Right renal cortex interstitium (tissue), 3 donors: ENCODE measurements at regions not wholly inside any gene's neighbourhood (a gene's known extent, or its start where the extent isn't known, plus 50 kb on each side); places are given as distances from the start of the nearest gene placed in this dataset.
"Not testable (repeated sequence)": the region's sequence is repeated elsewhere in the genome, so short reads cannot be mapped to it uniquely, and the experiment has no call there.

ENCODE experiments used
- DNase-seq, 3 donors: peaks; one replicate each; pipeline ENCODE4 v3.0.0-alpha.2; 2013; ENCODE audit warnings: low read depth in 3 of 3, low spot score in 2 of 3

DNA sequence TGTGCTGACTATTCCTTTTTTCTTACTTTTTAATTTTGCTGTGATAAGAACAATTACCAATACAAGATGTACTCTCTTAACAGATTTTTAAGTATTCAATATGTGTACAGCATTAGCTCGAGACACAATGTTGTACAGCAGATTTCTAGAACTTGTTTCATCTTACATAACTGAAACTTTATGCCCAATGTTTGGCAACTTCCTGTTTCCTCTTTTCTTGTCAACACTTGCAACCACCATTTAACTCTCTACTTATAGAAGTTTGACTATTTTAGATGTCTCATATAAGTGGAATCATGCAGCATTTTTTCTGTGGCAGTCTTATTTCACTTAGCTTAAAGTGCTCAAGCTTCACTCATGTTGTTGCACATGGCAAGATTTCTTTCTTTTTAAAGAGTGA lies 1426.8 kb downstream of the SLITRK5 start:
- no peak for DNase-seq

DNA sequence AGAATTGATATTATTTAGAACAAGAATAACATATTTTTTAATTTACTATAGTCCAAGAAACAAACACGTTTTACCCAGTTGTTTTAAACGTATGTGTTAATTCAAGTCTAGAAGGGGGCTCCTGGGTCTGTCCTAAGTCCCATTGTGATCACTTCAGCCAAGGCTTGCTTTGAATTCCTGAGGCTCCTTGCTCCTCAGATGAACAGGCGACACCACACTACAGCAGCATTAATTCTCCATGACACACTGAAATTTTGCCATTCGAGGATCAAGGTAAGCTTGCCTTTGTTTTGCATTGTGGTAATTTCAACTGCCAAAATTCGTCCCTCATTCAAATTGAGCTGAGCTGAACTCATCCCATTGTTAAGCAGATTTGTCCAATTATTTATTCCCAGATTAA lies 1442.6 kb downstream of the SLITRK5 start:
- no peak for DNase-seq

DNA sequence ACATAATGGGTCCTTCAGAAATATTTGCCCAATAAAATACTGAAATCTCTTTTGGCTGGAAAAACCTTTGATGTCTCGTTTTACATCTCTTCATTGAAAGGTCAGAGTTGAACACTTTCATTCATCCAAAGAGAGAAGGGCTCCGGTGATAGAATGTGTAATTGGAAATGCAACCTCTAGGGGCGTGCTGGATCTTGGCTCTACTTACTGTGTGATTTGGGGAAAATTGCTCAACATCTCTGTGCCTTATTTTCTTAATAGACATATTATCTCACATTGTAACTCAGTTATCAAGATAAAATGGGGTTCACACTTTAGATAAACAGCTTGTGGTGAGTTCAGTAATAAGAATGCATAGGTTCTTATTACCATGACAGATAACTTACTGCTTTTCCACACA lies 1444.1 kb downstream of the SLITRK5 start:
- DNase-seq: no peak

DNA sequence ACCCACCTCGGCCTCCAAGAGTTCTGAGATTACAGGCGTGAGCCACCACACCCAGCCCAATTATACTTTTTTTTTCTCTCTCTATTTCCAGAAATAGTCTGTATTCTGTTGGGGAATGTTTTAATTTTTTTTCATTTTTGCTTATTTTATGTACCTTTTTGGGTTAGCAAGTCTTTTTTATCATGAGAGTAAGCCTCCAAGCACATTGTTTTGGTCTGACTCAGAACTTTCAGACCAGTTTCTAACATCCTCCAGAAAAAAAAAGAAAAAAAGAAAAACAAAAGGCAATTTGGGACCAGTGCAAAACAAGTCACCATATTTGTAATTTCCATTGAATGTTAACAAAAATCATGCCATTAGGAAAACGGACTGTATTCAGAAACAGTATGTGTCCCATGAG lies 1465.5 kb downstream of the SLITRK5 start:
- DNase-seq: no peak

DNA sequence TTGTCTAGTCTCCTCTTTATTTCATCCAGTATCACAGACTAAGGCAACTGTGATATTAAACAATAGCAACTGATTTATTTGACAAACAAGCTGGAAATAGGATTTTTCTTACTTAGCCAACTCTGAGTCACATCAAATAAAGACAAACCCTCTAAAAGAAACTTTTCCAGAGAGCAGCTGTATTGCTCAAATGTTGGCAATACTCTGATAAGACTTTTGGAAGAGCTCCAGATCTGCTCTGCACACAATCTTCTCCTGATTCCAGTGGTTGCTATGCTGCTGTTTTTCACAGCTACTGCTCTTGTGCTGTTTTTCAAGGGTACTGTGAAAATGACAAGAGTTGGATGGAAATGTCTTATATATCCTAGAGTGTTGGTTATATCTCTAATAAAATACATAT lies 1479.2 kb downstream of the SLITRK5 start:
- no peak for DNase-seq

DNA sequence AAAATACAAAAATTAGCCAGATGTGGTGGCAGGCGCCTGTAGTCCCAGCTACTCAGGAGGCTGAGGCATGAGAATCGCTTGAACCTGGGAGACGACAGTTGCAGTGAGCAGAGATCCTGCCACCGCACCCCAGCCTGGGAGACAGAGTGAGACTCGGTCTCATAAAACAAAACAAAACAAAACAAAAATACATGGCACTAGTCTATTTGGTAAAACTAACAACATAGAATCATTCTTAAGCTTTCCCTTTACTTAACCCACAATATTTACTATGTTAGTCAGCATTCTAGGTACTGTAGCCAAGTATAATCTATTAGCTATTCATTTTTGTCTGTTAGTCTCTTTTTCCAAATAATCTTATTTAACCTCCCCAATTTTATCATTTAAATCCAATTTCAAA lies 1482.8 kb downstream of the SLITRK5 start:
- DNase-seq: no peak

DNA sequence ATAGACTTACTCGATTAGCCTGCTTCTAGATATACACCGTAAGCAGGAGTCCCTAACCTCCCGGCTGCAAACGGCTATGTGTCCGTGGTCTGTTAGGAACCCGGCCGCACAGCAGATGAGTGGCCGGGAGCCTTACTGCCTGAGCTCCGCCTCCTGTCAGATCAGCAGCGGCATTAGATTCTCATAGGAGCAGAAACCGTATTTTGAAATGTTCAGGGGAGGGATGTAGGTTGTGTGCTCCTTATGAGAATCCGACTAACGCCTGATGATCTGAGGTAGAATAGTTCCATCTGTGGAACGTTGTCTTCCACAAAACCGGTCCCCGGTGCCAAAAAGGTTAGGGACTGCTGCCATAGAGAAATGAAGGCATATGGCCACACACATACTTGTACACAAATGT lies 1491.9 kb downstream of the SLITRK5 start:
- DNase-seq: no peak

DNA sequence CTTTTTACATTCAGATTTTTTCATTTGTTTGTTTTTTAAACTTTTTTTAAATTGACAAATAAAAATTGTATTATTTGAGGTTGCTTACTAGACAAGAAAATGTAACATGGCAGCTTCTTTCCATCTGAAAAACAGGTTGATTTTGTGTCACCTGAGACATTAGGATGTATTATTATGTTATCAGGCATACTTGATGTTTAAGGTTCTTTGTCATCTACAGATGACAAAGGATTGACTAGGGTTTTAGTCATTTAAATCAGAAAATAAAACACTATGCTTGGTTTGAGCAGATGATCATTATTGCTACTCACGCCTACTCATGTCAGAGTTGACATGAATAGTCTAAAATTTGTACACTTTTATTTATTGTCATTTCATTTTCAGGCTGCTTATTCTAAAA lies 1494.5 kb downstream of the SLITRK5 start:
- no peak for DNase-seq

DNA sequence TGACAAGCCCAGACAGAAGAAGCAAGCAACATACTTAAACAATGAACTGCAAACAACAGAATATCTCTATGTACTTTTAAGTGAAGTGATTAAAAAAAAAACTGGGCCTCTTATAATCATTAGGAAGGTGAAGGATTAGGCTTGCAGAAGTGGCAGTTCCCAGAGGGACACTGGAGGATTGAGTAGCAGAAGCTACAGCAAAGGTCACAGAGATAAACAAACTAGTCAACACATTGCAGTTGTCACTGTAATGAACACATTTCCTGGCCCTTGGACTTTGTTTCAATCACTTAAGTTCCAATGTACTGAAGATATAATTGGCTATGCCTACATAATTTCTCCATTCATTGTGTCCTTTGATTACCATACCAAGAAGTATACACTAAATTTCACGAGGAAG lies 1498.8 kb downstream of the SLITRK5 start:
- no peak for DNase-seq

DNA sequence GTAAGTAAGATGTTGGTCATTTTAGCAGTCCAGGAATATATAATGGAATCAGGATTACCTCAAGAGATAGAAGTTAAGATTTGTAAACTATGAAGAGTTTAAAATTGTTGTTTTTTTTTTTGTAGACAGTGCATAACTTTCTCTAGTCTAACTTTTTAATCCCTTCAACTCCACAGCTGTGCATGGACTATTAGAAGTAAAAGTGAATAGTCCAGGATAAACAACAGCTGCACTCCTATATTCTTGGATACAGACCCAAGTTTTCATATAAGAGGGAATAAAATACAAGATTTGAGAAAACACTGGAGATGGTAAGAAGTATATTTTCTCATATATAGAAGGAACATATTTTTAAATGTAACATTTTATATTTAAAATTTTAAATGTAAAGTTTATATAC lies 1509.9 kb downstream of the SLITRK5 start:
- DNase-seq: no peak

DNA sequence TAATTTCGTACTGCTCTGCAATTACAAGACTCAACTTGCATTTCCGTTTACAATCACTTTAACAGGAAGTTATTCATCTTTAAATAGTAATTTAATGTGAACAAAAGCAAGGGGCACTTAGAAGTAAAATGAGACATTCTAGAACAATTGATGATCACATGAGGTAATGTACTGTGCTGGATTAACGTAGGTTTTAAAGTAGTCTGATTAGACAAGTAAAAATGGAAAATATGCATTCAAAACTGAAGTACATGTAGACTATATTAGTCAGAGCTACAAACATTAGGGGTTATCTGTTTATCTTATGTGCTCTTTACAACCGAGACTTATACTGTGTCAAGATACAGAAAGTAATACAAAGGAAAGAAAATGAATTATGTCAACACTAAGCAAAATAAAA lies 1528.0 kb downstream of the SLITRK5 start:
- DNase-seq: no peak

DNA sequence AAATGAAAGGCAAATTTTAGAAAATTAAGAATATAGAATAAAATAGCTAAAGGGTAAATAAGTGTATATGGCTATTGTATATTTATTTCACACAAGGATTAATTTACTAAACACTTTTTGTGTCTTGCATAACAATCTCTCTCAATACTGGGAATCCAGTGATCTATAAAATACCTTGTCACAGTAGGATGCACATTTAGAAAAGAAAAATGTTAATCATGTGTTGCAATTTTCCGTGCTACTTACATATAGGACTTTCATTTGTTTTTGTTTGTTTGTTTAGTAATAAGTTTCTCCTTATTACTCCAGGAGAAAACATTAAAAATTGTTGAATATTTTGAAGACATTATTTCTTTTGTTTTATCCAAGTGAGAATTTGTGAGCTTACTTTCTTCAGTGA lies 1533.3 kb downstream of the SLITRK5 start:
- no peak for DNase-seq

DNA sequence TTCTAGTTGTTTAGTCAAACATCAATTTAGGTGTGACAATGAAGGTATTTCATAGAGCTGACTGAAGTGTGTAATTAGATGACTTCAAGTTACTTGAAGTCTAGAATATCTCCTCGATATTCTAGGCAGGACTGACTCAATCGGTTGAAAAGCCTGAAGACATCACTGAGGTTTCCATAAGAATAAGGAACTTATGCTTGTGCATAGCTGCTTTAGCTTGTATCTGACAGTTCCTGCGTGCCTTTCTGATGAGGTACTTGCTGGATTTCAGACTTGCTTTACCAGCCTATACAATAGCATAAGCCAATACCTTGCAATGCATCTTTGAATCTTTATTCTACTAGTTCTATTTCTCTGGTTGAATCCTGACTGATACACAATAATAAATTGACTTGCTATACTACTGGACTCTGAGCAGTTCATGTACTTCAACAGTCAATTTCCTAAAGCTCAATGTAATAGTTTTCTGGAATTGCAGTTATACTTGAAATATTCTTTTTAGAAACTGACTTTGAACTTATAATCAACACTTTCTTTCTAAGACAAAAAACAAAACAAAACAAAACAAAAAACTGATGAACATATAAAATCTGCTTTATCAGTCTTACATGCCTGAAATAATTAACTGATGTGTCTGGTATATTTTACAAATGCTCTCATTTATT lies 1534.8 kb downstream of the SLITRK5 start:
- DNase-seq: no peak

DNA sequence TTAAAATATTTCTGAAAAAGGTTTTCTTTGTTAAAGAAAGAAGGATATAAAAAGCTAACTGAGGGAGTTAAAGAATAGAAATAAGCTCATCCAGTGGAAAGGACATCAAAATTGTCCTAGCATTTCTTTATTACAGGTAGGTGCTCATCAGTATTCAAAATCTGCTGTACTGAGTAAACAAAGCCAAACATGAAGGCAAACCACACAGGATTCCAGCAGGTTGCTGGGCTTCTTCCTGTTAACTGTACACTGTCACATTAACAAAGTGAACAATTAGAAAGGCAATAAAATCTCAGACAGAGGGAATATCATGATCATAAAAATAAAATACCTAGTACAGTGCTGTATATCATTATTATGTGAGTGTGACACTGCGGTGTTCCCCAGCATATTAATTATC lies 1541.0 kb downstream of the SLITRK5 start:
- DNase-seq: no peak

DNA sequence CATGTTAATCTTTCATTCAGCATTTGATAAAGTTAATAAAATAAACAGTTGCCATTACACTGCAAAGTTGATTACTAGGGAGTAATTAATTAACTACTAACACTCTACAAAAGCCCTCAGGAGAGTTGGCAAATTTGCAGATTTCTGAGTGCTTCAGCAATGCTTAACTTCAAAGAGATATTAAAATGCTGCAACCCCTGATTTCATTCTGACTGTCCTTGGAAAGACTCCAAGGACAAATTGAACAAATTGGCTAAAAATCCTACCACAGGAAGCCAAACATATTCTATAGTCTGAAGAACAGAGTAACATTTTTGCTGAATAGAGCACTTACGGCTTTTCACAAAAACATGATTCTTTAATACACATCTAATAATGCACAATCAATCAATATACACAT lies 1543.0 kb downstream of the SLITRK5 start:
- no peak for DNase-seq

DNA sequence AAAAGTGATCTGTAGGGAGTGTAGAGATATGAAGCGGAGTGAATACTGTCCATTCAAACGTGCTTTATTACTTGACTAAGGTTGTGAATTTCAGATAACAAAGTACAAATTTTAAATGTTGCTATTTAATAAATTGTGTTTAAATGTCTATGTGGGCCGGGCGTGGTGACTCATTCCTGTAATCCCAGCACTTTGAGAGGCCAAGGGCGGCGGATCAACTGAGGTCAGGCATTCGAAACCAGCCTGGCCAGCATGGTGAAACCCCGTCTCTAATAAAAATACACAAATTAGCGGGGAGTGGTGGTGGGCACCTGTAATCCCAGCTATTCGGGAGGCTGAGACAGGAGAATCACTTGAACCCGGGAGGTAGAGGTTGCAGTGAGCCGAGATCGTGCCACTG lies 1544.1 kb downstream of the SLITRK5 start:
- DNase-seq: not testable (repeated sequence)

DNA sequence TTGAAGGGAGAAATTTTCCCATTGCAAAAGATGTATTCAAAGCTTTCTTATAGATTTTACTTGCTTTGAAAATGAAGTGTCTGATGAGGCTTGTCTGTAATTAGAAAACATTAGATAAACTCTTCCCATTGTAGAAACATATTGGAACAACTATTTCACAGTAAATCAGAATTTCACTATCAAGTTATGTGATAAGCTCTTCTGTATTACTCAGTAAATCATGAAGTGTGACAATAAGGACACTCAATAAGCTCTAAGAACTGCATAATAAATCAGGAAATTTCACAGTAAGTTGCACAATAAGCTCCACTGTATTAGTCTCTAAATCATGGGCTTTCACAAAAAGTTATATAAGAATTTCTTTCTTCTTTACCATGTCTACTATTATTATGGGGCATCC lies 1546.6 kb downstream of the SLITRK5 start:
- DNase-seq: no peak

DNA sequence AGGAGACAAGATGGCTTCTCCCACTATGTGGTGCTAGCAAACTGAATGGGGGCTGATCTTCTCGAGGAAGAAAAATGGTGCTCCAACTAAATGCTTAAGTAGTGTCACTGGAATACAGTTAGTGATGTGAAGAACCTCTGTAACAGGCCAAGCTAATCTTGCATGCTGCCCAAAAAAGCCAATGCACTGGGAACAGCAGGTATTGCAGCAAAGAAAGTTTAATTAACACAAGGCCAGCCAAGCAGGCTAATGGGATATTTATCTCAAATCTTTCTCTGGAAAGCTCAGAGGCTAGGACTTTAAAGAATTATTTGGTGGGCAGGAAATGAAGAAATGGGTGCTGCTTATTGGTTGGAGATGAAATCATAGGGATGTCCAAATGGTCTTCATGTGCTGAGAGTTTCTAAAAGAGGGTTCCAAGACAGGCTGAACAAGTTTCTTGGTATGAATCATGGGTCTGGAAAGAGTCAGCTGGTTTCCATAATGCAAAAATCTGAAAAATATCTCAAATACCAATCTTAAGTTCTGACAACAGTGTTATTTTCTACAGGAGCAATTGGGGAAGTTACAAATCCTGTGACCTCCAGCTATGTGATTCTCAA lies 1550.5 kb downstream of the SLITRK5 start:
- DNase-seq: no peak

DNA sequence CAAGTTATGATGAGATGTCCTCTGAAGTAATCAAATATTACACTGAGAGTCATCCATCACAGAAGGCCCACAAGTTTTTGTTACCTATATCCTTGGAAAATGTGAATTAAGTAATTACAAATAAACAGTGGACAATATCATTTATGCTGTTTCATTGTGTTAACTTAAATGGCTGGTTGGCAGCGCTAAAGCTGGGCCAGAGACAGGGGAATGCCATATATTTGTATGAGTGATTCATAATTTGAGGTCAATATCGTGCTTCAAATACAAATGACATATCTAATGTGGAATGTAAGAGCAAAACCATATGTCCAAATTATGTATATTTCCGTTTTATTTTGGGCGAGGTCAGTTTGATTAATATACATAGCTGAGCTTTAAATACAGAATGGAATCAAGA lies 1556.2 kb downstream of the SLITRK5 start:
- DNase-seq: no peak

DNA sequence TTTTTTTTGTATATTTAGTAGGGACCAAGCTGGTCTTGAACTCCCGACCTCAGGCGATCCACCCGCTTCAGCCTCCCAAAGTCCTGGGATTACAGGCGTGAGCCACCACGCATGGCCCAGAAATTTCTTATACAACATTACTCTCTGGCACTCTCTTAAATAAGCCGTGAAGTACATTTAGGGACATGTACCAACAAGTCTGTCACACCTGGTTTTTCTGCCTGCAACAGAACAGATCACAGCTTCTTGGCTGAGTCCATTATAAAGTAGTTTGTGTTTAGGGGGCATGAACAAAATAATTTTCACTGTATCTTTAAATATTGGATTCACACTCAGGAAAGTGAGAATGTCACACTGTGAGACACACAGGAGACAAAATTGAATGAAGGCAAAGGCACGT lies 1567.3 kb downstream of the SLITRK5 start:
- DNase-seq: no peak

DNA sequence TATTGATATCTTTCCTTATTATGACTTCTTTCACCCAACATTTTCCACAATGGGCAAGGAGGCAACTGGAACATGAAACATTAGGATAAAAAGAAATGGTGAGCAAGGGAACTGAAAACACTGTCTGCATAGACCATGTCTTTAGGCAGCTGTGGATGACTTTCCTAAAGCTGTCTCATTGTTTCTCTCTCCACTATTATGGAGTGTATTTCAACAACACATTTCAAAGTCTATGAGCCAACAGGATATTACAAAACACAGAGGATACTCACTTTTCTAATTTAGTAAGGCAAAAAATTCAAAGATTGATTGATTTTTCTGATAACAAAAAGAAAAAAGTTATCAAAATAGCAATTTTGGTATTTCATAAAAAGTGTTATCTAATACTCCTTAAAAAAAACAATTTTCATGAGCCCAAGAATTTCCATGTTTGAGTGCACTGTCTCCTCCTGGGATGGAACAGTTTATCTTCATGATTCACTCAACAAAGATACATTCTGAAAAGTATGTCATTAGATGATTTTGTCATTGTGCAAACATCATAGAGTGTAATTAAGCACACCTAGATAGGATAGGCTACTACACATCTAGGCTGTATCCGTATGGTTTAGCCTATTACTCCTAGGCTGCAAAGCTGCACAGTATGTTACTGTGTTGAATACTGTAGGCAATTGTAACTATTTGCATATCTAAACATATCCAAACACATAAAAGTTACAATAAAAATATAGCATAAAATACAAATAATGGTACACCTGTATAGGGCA lies 1568.4 kb downstream of the SLITRK5 start:
- no peak for DNase-seq

DNA sequence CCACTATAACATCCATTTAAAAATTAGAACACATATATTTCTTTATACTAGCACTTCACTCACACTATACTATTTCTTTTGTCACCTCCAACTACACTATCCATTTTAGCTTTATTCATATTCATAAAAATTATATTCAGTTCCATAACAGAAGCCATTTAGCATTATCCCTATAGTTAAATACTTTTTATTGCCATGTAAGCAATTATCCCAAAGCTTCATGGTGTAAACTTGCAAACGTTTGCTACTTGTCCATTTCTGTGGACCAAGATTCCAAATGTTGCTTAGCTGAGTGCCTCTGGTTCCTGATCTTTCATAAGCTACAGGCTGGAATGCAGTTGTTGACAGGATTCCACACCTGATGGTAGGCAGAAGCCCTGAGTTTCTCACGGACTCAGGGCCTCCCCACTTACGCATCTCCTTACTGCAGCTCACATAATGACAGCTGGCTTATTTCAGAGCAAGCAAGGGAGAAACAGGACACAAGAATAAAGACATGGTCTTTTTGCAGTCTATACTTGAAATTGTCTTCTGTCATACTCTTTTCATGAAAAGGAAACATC lies 1584.8 kb downstream of the SLITRK5 start:
- no peak for DNase-seq
